Esophagus muscularis mucosa (tissue), 4 donors: ENCODE measurements at regions not wholly inside any gene's neighbourhood (a gene's known extent, or its start where the extent isn't known, plus 50 kb on each side); places are given as distances from the start of the nearest gene placed in this dataset.

Source experiments
- DNase-seq: peaks from one replicate; pipeline ENCODE4 v3.0.0-alpha.2; 2017; ENCODE audit errors: extremely low spot score
- H3K27ac ChIP-seq, 4 donors: fragments of 200-600 bp; sonication (generic); replicated peaks in 1 of 4; 1 replicate in 3 of 4; 2 replicates in 1 of 4; pipeline ENCODE4 v1.5.1; 2016 to 2019; ENCODE audit warnings: mild to moderate bottlenecking in 1 of 4
- H3K27me3 ChIP-seq, 4 donors: fragments of 200-600 bp; sonication (generic); one replicate each; pipeline versions ENCODE4 v1.5.1 to v1.6.0; 2016 to 2019
- H3K36me3 ChIP-seq, 4 donors: fragments of 200-600 bp; sonication (generic); one replicate each; pipeline ENCODE4 v1.5.1; 2016 to 2019
- H3K4me1 ChIP-seq, 4 donors: fragments of 200-600 bp; sonication (generic); one replicate each; pipeline ENCODE4 v1.5.1; 2016 to 2019
- H3K4me3 ChIP-seq, 4 donors: fragments of 200-600 bp; sonication (generic); 1 replicate in 2 of 4; 2 replicates in 2 of 4; pipeline ENCODE4 v1.5.1; 2016 to 2019; ENCODE audit warnings: mild to moderate bottlenecking in 4 of 4, moderate library complexity in 1 of 4
- H3K9me3 ChIP-seq, 4 donors: fragments of 200-600 bp; sonication (generic); 1 replicate in 3 of 4; 2 replicates in 1 of 4; pipeline ENCODE4 v1.5.1; 2016 to 2019
- EP300 ChIP-seq: sonication (generic); formaldehyde crosslinking; IDR thresholded peaks from one replicate; pipeline ENCODE4 v1.6.1; 2017; ENCODE audit warnings: antibody characterized with exemption
- POLR2A ChIP-seq: fragments of 450-650 bp; IDR thresholded peaks from one replicate; pipeline ENCODE4 v1.6.1; 2017; ENCODE audit warnings: antibody characterized with exemption, moderate library complexity, mild to moderate bottlenecking, low read depth
- POLR2AphosphoS5 ChIP-seq, 2 donors: sonication (generic); formaldehyde crosslinking; IDR thresholded peaks; one replicate each; pipeline ENCODE4 v1.6.1; 2017; ENCODE audit warnings: antibody characterized with exemption in 2 of 2
- WGBS: methylation state at CpG from one replicate; pipeline ENCODE4 v1.1.5; 2018; 5-methylcytosine and 5-hydroxymethylcytosine counted together
- intact Hi-C: fragments of 100-400 bp; cut with DNase I; formaldehyde crosslinking; loops from one replicate; pipeline ENCODE4 v1.15.1; 2023
- TF ChIP-seq, protein P1 (sequence below), 3 experiments: fragments of 200-600 bp in 2 of 3; fragments of 450-650 bp in 1 of 3; sonication (generic) in 2 of 3; IDR thresholded peaks; one replicate each; pipeline ENCODE4 v1.5.1; 2017 to 2019; ENCODE audit warnings: antibody characterized with exemption in 3 of 3, mild to moderate bottlenecking in 2 of 3, moderate library complexity in 1 of 3

DNA sequence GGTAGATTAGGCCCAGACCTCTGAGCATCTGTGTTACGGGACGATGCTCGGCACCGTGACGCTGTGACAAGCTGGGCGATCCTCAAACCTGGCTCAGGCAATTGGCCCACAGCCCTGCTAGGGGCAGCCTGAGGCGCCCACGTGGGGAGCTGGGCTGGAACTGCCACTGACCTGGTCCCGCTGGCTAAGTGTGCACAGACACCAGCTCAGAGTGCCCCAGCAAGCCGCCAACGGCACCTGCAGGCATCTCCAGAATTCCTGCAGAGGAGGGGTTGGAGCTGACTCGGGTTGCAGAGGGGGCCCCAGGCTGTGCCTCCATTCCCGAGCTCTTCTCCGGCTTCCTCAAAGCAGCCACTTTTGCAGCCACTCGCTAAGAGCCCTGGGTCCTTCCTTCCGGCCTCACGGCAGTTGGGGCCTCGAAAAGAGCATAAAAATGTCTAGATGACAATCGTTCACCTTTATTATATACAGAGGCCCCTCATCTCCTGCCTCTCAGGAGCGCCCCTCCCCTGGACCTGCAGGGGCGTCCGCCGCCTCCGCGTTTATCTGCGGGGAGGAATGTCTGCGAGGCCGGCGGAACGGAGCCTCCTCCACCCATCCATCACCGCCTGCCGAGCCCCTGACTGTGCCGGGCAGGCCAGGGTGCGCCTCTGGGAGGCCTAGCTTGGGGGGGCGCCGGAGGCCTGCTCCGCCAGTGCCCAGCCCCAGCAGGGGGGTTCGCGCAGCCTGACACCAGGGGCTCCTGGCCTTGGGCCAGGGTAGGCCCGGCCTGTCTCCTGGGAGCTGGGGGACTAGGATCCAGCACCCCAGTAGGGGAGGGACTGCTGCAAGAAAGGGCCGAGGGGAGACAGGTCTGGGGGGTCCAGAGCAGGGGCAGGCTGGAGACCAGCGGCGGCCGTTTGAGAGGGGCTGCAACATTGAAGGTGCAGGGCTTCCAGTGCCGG lies 144.9 kb downstream of the BARX1 start:
- peaks cover 0 to 51% (median 0%) of the 10 kb centered on the region in 4 donors for H3K27me3 ChIP-seq
- H3K4me1 ChIP-seq = no peaks in the 10 kb centered on the region
- no peak overlapping the region for H3K4me3 ChIP-seq
- DNase-seq = peak; percentile 64
- TF ChIP-seq POLR2A = no peak
- H3K36me3 ChIP-seq = no peaks in the 10 kb centered on the region
- H3K9me3 ChIP-seq = peaks cover 0 to 6% (median 0%) of the 10 kb centered on the region in 4 donors
- no peak overlapping the region for H3K27ac ChIP-seq
- intact Hi-C loops = no loop called here
- WGBS = 40% methylated on average over 30 of the region's 45 CpGs

DNA sequence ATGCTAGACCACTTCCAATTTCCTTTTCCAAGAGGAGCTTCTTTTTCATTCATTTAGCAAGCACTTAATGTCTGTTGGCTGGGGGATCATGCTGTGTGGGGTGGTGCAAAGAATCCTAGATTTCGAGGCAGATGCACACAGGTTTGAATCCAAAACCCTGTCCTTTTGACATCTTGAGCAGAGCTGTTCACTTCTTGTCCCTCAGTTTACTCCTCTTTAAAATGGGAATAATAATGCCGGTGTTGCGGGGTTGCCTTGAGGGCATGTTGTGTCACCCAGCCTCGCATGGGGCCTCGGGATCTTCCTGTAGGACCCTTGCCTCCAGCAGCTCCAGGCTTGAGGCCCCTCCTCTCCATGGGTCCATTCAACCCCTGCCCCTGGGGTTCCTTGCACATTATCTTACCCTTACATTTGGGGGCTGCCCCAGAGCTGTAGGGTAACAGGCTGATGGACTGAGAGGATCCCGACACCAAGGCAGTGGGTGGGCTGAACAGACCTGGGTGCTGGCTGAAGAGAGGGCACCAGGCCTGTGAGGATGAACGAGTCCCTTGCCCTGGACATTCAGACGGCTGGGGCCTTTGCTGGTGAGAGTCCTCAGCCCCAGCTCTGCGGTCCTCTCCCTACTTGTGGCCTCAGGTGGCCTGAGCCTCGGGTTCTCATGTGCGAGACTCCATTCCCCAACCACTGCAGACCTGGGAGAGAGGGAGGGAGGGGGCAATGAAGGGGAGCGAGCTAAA lies 145.8 kb downstream of the BARX1 start:
- no peak overlapping the region for H3K27ac ChIP-seq
- DNase-seq = peak; percentile 88
- H3K4me1 ChIP-seq = no peaks in the 10 kb centered on the region
- WGBS = 94% methylated on average over 10 of the region's 12 CpGs
- TF ChIP-seq POLR2AphosphoS5 (IDR thresholded peaks at IDR 0.05) (no peak), POLR2A (no peak), EP300 (no peak)
- TF ChIP-seq, protein P1, sequence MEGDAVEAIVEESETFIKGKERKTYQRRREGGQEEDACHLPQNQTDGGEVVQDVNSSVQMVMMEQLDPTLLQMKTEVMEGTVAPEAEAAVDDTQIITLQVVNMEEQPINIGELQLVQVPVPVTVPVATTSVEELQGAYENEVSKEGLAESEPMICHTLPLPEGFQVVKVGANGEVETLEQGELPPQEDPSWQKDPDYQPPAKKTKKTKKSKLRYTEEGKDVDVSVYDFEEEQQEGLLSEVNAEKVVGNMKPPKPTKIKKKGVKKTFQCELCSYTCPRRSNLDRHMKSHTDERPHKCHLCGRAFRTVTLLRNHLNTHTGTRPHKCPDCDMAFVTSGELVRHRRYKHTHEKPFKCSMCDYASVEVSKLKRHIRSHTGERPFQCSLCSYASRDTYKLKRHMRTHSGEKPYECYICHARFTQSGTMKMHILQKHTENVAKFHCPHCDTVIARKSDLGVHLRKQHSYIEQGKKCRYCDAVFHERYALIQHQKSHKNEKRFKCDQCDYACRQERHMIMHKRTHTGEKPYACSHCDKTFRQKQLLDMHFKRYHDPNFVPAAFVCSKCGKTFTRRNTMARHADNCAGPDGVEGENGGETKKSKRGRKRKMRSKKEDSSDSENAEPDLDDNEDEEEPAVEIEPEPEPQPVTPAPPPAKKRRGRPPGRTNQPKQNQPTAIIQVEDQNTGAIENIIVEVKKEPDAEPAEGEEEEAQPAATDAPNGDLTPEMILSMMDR (IDR thresholded peaks at IDR 0.05) = no peak
- no peaks in the 10 kb centered on the region for H3K36me3 ChIP-seq
- H3K9me3 ChIP-seq = peaks cover 0 to 6% (median 0%) of the 10 kb centered on the region in 4 donors
- intact Hi-C loops = no loop called here
- no peak overlapping the region for H3K4me3 ChIP-seq
- H3K27me3 ChIP-seq = peaks cover 0 to 43% (median 0%) of the 10 kb centered on the region in 4 donors

DNA sequence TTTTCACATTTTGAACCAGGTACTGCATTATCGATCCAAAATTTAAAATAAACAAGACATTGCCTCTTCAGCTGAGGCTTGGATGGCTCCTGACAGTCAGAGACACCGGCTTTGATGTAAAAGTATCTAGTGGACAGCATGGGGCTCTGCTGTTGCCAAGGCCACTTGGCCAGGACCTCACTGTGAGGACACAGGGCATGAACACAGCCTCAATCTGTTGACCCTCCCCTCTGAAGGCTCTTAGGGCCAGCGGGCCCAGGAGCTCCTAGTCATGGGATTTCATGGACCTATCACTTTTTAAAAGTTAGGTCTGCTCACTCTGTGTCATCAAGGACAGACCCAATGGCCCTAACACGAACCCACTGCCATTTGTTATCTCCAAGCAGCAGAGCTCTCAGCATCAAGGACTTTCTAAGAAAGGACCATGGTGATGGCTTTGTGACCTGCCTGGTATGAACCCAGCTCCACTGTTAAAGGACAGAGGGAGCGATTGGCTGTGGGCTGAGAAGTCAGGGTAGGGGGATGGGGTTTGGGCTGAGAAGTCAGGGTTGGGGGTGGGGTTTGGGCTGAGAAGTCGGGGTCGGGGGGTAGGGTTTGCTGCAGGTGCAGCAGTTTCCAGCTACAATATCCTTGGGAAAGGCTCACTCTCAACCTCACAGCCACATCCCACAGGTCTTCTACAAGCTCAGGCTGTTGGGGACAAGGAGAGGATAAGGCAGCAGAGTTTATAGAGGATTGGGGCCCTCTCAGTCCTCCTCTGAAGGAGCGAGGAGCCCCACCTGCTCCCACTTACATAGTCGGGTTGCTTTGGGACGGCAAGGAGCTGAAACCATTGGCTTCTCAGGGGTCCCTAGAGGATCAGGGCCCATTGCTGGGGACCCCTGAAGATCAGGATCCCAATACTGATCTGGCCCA lies 146.8 kb downstream of the BARX1 start:
- intact Hi-C loops = no loop called here
- no peak for TF ChIP-seq POLR2AphosphoS5 (IDR thresholded peaks at IDR 0.05)
- TF ChIP-seq, protein P1 (IDR thresholded peaks at IDR 0.05) = no peak
- no peak for TF ChIP-seq EP300
- no peak for TF ChIP-seq POLR2A

DNA sequence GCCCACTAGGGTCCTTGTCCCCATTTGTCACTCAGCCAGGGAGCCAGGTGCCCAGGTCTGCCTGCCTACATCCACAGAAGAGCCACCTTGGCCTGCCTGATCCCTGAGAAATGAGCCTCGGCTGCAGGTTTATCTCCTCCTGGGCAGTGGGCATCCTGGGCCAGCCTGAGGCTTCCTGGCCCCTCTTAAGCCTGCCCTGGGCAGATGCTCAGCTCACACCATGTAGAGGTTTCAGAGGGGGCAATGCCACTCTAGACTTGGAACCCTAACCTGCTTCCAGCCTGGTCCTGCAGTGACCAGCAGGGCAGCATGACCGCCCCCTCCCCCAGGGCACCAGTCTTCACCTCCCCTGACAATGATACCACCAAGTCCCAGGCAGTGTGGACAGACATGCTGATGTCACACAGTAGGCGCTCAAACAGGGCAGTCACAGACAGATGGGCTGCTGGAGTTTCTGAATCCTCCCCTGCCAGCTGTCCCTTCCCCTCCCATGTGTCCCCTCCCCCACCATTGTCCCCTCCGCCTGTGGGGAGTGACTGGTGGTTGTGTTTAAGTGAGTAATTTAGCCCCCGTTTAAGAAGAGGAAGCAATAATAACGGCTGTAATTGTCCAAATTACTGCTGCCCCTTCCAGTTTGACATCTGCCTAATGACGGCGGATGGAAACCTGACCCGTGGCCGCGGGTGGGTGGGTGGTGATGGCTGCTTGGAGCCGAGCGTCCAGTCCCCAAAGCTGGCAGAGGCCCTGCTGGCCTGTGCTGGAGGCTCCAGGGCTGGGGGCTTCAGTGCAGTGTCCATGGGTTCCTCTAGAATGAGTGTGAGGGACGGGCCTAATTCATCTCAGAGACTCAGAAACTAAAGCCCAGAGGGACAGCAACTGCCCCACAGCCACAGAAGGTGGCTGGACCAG lies 147.7 kb downstream of the BARX1 start:
- TF ChIP-seq, protein P1 (IDR thresholded peaks at IDR 0.05) = no peak
- TF ChIP-seq POLR2AphosphoS5 (IDR thresholded peaks at IDR 0.05) (no peak), POLR2A (no peak), EP300 (no peak)
- no peaks in the 10 kb centered on the region for H3K4me1 ChIP-seq
- no peak overlapping the region for H3K27ac ChIP-seq
- DNase-seq = peak; percentile 66
- intact Hi-C loops = no loop called here
- H3K27me3 ChIP-seq = peaks cover 0 to 32% (median 0%) of the 10 kb centered on the region in 4 donors
- H3K9me3 ChIP-seq = peaks cover 0 to 3% (median 0%) of the 10 kb centered on the region in 4 donors
- H3K36me3 ChIP-seq = no peaks in the 10 kb centered on the region
- 65% methylated on average over 14 of the region's 14 CpGs for WGBS
- H3K4me3 ChIP-seq = no peak overlapping the region

More for the DNA sequence above, 146.8 kb downstream of the BARX1 start:
- peaks cover 0 to 33% (median 0%) of the 10 kb centered on the region in 4 donors for H3K27me3 ChIP-seq
- DNase-seq = peak; percentile 90
- no peak overlapping the region for H3K4me3 ChIP-seq
- 87% methylated on average over 10 of the region's 10 CpGs for WGBS
- no peak overlapping the region for H3K27ac ChIP-seq
- no peaks in the 10 kb centered on the region for H3K36me3 ChIP-seq
- peaks cover 0 to 6% (median 0%) of the 10 kb centered on the region in 4 donors for H3K9me3 ChIP-seq
- no peaks in the 10 kb centered on the region for H3K4me1 ChIP-seq
